SU-DHL-6 (cell line): ENCODE measurements at regions not wholly inside any gene's neighbourhood (a gene's known extent, or its start where the extent isn't known, plus 50 kb on each side); places are given as distances from the start of the nearest gene placed in this dataset.

Experiments
- H2AFZ ChIP-seq: fragments of 200-600 bp; sonication (generic); 2 replicates; pipeline ENCODE4 v1.6.1; 2014; ENCODE audit warnings: low read depth, mild to moderate bottlenecking, moderate library complexity, mixed read lengths, antibody characterized with exemption, low read length; ENCODE audit not compliant: severe bottlenecking
- H3F3A ChIP-seq: fragments of 200-600 bp; shearing (Covaris generic); 2 replicates; pipeline ENCODE4 v1.6.0; 2016; ENCODE audit warnings: antibody characterized with exemption, mild to moderate bottlenecking; ENCODE audit not compliant: insufficient read depth
- H3K27ac ChIP-seq: fragments of 200-600 bp; sonication (generic); 2 replicates; pipeline ENCODE4 v1.5.1; 2016; ENCODE audit warnings: low read depth, mild to moderate bottlenecking, low read length, moderate library complexity, mixed read lengths
- H3K27me3 ChIP-seq: fragments of 200-600 bp; sonication (generic), shearing (Covaris generic); 2 replicates; pipeline ENCODE4 v1.6.0; 2014; ENCODE audit warnings: mild to moderate bottlenecking, low read length
- H3K36me3 ChIP-seq: fragments of 200-600 bp; sonication (generic); 2 replicates; pipeline ENCODE4 v1.6.1; 2014; ENCODE audit warnings: mild to moderate bottlenecking, low read length, mixed read lengths
- H3K4me2 ChIP-seq: fragments of 300-600, 200-600 bp; shearing (Covaris generic), sonication (generic); 2 replicates; pipeline ENCODE4 v1.6.0; 2014; ENCODE audit warnings: low read length, low read depth, mild to moderate bottlenecking; ENCODE audit not compliant: poor library complexity, severe bottlenecking
- H3K4me3 ChIP-seq: fragments of 200-600 bp; sonication (generic); 2 replicates; pipeline ENCODE4 v1.5.1; 2014; ENCODE audit warnings: antibody characterized with exemption, low read length, mild to moderate bottlenecking, mixed read lengths; ENCODE audit not compliant: insufficient read depth, poor library complexity, severe bottlenecking
- H3K79me2 ChIP-seq: fragments of 200-600 bp; sonication (generic); 2 replicates; pipeline ENCODE4 v1.6.1; 2014; ENCODE audit warnings: mild to moderate bottlenecking, low read length, moderate library complexity; ENCODE audit not compliant: insufficient read depth
- H3K9ac ChIP-seq: fragments of 200-600 bp; sonication (generic); 2 replicates; pipeline ENCODE4 v1.7.0; 2014; ENCODE audit warnings: mild to moderate bottlenecking, low read length
- H3K9me2 ChIP-seq: fragments of 200-600 bp; sonication (generic); replicated peaks from 2 replicates; pipeline ENCODE4 v1.6.1; 2014; ENCODE audit warnings: low read length; ENCODE audit not compliant: insufficient read depth
- H3K9me3 ChIP-seq: fragments of 200-600 bp; sonication (generic); 2 replicates; pipeline ENCODE4 v1.6.1; 2014; ENCODE audit warnings: low read length, mixed read lengths; ENCODE audit not compliant: insufficient read depth
- H4K20me1 ChIP-seq: fragments of 200-600 bp; sonication (generic); 2 replicates; pipeline ENCODE4 v1.6.1; 2014; ENCODE audit warnings: low read depth, mild to moderate bottlenecking, antibody characterized with exemption, low read length, moderate library complexity, mixed read lengths
- EZH2phosphoT487 ChIP-seq: fragments of 200-600 bp; sonication (generic), shearing (Covaris generic); conservative IDR thresholded peaks from 2 replicates; pipeline ENCODE4 v1.6.1; 2018; ENCODE audit warnings: mild to moderate bottlenecking, antibody characterized with exemption, low read length, moderate library complexity, mixed read lengths
- TF ChIP-seq, protein P1 (sequence below): fragments of 200-600 bp; sonication (generic); IDR thresholded peaks from one replicate; pipeline ENCODE4 v1.5.1; 2017; ENCODE audit warnings: antibody characterized with exemption, mild to moderate bottlenecking, low read length, moderate library complexity; ENCODE audit not compliant: insufficient read depth, poor library complexity, severe bottlenecking

DNA sequence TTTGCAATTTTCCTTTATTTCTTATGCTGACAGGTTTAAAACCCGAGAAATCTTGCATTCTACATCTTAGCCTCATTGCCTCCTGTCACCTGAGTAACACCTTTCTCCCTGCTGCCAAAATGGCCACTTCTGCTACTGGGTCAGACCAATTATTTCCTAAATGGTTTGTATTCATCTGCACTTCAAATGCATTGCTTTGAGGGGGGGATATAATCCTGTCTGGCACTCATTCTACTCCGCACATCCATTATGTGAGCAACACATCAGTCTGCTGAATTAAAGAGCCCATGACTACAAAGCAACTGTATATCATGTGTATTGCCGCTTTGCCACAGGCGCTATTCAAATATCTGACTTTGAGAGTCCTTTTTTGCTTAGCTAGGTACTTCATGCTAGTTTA lies 141.6 kb upstream of the TSHZ2 start:
- Histone ChIP-seq H3K4me2 (no peak overlapping the region), H4K20me1 (no peaks in the 10 kb centered on the region), H3F3A (no peaks in the 10 kb centered on the region), H2AFZ (no peak overlapping the region), H3K9me2 (no peaks in the 10 kb centered on the region), H3K27ac (no peak overlapping the region), H3K4me3 (no peak overlapping the region), H3K27me3 (no peaks in the 10 kb centered on the region), H3K79me2 (no peaks in the 10 kb centered on the region), H3K9me3 (no peaks in the 10 kb centered on the region), H3K36me3 (no peaks in the 10 kb centered on the region), H3K9ac (no peak overlapping the region)
- no peak for TF ChIP-seq EZH2phosphoT487
- TF ChIP-seq, protein P1, sequence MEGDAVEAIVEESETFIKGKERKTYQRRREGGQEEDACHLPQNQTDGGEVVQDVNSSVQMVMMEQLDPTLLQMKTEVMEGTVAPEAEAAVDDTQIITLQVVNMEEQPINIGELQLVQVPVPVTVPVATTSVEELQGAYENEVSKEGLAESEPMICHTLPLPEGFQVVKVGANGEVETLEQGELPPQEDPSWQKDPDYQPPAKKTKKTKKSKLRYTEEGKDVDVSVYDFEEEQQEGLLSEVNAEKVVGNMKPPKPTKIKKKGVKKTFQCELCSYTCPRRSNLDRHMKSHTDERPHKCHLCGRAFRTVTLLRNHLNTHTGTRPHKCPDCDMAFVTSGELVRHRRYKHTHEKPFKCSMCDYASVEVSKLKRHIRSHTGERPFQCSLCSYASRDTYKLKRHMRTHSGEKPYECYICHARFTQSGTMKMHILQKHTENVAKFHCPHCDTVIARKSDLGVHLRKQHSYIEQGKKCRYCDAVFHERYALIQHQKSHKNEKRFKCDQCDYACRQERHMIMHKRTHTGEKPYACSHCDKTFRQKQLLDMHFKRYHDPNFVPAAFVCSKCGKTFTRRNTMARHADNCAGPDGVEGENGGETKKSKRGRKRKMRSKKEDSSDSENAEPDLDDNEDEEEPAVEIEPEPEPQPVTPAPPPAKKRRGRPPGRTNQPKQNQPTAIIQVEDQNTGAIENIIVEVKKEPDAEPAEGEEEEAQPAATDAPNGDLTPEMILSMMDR, result no peak

DNA sequence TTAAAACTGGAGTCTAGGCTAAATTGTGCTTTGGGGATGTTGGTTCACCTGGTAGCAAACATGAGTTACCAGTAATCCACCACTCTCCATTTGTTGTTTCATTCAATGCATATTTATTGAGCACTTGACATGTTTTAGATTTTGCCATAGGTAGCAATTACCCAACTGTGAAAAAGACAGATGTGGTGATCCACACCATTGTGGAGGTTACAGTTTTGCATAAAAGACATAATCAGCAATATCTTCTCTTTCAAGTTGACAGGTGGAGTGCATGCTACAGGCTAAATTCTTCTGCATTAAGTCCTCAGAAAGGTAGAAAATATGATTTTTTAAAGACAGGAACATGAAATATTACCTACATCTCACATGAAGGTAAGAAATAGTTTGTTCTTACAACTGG lies 143.0 kb upstream of the TSHZ2 start:
- TF ChIP-seq, protein P1, result no peak
- TF ChIP-seq EZH2phosphoT487, result no peak

DNA sequence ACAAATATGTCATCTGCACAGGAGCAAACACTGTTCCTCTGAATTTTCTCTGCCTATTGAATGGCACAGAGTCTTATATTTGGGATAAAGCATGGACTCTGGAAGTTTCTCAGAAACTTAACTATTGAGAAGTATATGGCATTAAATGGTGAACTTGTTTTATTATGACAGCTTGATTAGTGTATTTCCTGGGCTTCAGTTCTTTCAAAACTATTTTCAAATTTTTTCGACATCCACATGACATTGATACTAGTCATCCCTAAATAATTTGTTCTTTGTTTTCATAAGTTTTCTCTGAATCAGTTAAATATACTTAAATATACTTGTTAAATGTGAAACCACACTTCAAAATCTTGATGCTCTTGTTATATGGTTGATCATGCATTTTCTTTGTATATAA lies 144.0 kb upstream of the TSHZ2 start:
- TF ChIP-seq, protein P1, result no peak
- TF ChIP-seq EZH2phosphoT487, result no peak
- H3K27ac ChIP-seq, result no peak overlapping the region

More for the DNA sequence above, 143.0 kb upstream of the TSHZ2 start:
- Histone ChIP-seq H3K9me2 (no peaks in the 10 kb centered on the region), H3F3A (no peaks in the 10 kb centered on the region), H3K36me3 (no peaks in the 10 kb centered on the region), H2AFZ (no peak overlapping the region), H3K9ac (no peak overlapping the region), H3K4me2 (no peak overlapping the region), H4K20me1 (no peaks in the 10 kb centered on the region), H3K9me3 (no peaks in the 10 kb centered on the region), H3K27ac (no peak overlapping the region), H3K79me2 (no peaks in the 10 kb centered on the region), H3K27me3 (no peaks in the 10 kb centered on the region), H3K4me3 (no peak overlapping the region)

DNA sequence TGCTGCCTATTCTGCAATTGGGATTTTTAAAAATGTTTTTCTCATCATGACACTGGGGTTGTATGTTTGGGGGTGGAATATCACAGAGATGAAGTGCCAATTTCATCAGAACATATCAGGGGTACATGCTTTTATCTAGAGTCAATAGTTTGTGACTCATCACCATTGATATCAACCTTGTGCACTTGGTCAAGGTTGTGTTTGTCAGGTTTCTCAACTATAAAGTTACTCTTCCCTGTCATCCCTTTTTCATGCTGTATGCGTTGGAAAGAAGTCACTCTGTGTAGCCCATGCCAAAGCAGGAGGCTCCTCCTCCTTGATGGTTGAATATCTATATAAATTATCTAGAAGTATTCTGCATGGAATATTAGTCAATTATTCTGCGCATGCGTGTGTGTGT lies 145.4 kb upstream of the TSHZ2 start:
- H3K27ac ChIP-seq, result no peak overlapping the region
- no peak overlapping the region for H2AFZ ChIP-seq
- H3K79me2 ChIP-seq, result no peaks in the 10 kb centered on the region
- no peak for TF ChIP-seq EZH2phosphoT487
- TF ChIP-seq, protein P1, result no peak
- H3K27me3 ChIP-seq, result no peaks in the 10 kb centered on the region
- H3F3A ChIP-seq, result no peaks in the 10 kb centered on the region
- H3K4me3 ChIP-seq, result no peak overlapping the region
- no peak overlapping the region for H3K9ac ChIP-seq
- no peaks in the 10 kb centered on the region for H3K36me3 ChIP-seq
- no peaks in the 10 kb centered on the region for H3K9me3 ChIP-seq
- H3K4me2 ChIP-seq, result no peak overlapping the region
- no peaks in the 10 kb centered on the region for H4K20me1 ChIP-seq
- no peaks in the 10 kb centered on the region for H3K9me2 ChIP-seq

More for the DNA sequence above, 144.0 kb upstream of the TSHZ2 start:
- Histone ChIP-seq H4K20me1 (no peaks in the 10 kb centered on the region), H3K36me3 (no peaks in the 10 kb centered on the region), H3K4me3 (no peak overlapping the region), H3F3A (no peaks in the 10 kb centered on the region), H3K9me3 (no peaks in the 10 kb centered on the region), H3K9ac (no peak overlapping the region), H3K79me2 (no peaks in the 10 kb centered on the region), H3K9me2 (no peaks in the 10 kb centered on the region), H3K4me2 (no peak overlapping the region), H2AFZ (no peak overlapping the region), H3K27me3 (no peaks in the 10 kb centered on the region)
